ENCODE measurements at regions not wholly inside any gene's neighbourhood (a gene's known extent, or its start where the extent isn't known, plus 50 kb on each side); places are given as distances from the start of the nearest gene placed in this dataset.

- H3F3A ChIP-seq (replicated peaks; ENCODE audit: insufficient read depth) = no peaks in the 10 kb centered on the region
- H3K27me3 ChIP-seq (ENCODE audit: insufficient read depth) = no peaks in the 10 kb centered on the region
- no peak overlapping the region for H3K4me3 ChIP-seq (ENCODE audit: low read depth in 2 of 2, low read length in 1 of 2)
- WGBS (ENCODE audit: low lambda C conversion rate) = 74% methylated on average over 5 of the region's 5 CpGs
- POLR2A ChIA-PET = no interaction called here
- peaks cover 0 to 3% of the 10 kb centered on the region in 2 experiments; a peak in 1 of 4 replicates for H3K4me1 ChIP-seq (ENCODE audit: control insufficient read depth in 1 of 2, insufficient read depth in 2 of 2, low read depth in 1 of 2, low read length in 1 of 2)
- TF ChIP-seq SMC3 (IDR thresholded peaks at IDR 0.05; ENCODE audit: low read depth, low read length) = no peak
- no peak for TF ChIP-seq YY1 (IDR thresholded peaks at IDR 0.05; ENCODE audit: low read depth)
- TF ChIP-seq FOXM1 (IDR thresholded peaks at IDR 0.05; ENCODE audit: low read depth) = no peak
- no peak for TF ChIP-seq FOSL2 (IDR thresholded peaks at IDR 0.05; ENCODE audit: borderline replicate concordance, low read depth)
- H3K4me2 ChIP-seq = no peak overlapping the region
- no peaks in the 10 kb centered on the region for H3K36me3 ChIP-seq (replicated peaks in 1 of 2; ENCODE audit: control insufficient read depth in 1 of 2, insufficient read depth in 2 of 2, low read length in 1 of 2)
- H3K9me3 ChIP-seq = no peaks in the 10 kb centered on the region
- no peak overlapping the region for H3K9ac ChIP-seq
- H4K20me1 ChIP-seq (ENCODE audit: insufficient read depth) = no peaks in the 10 kb centered on the region
- no peaks in the 10 kb centered on the region for H3K9me2 ChIP-seq
- no peaks in the 10 kb centered on the region for H3K79me2 ChIP-seq (ENCODE audit: insufficient read depth)
- CTCF ChIA-PET = interaction anchor here (1.3 kb wide), 1 partner anchor 8 kb away, joined by 4 read pairs; no protein-coding TSS in a partner anchor
- DNase-seq = no peak
- H2AFZ ChIP-seq (ENCODE audit: low read depth) = no peak overlapping the region
- no peak overlapping the region for H3K27ac ChIP-seq (ENCODE audit: low read depth in 2 of 2, low read length in 1 of 2)
Observed at GRCh38 chr2:64823794-64824193, 165.4 kb upstream of the SLC1A4 start.

GRCh38 chr2:64825831-64826491 lies 163.2 kb upstream of the SLC1A4 start:
- Histone ChIP-seq H3K4me1 (ENCODE audit: control insufficient read depth in 1 of 2, insufficient read depth in 2 of 2, low read depth in 1 of 2, low read length in 1 of 2) (peaks cover 1 to 2% of the 10 kb centered on the region in 2 experiments; a peak in 2 of 4 replicates), H3F3A (replicated peaks; ENCODE audit: insufficient read depth) (no peaks in the 10 kb centered on the region), H3K9me2 (no peaks in the 10 kb centered on the region), H3K4me2 (no peak overlapping the region), H2AFZ (ENCODE audit: low read depth) (no peak overlapping the region), H3K27ac (ENCODE audit: low read depth in 2 of 2, low read length in 1 of 2) (no peak overlapping the region), H3K79me2 (ENCODE audit: insufficient read depth) (no peaks in the 10 kb centered on the region), H3K27me3 (ENCODE audit: insufficient read depth) (no peaks in the 10 kb centered on the region), H3K9ac (no peak overlapping the region), H3K4me3 (ENCODE audit: low read depth in 2 of 2, low read length in 1 of 2) (no peak overlapping the region), H3K9me3 (no peaks in the 10 kb centered on the region), H4K20me1 (ENCODE audit: insufficient read depth) (no peaks in the 10 kb centered on the region), H3K36me3 (replicated peaks in 1 of 2; ENCODE audit: control insufficient read depth in 1 of 2, insufficient read depth in 2 of 2, low read length in 1 of 2) (no peaks in the 10 kb centered on the region)
- DNase-seq = no peak
- TF ChIP-seq NRF1 (IDR thresholded peaks at IDR 0.05; ENCODE audit: low read depth, low read length) (no peak), MEF2A (IDR thresholded peaks at IDR 0.05; ENCODE audit: borderline replicate concordance, low read depth) (no peak), ELF1 (IDR thresholded peaks at IDR 0.05) (no peak), YY1 (IDR thresholded peaks at IDR 0.05; ENCODE audit: low read depth) (no peak), TAF1 (IDR thresholded peaks at IDR 0.05; ENCODE audit: borderline replicate concordance, low read depth, low read length) (no peak), SIN3A (IDR thresholded peaks at IDR 0.05; ENCODE audit: borderline replicate concordance, low read depth, low read length) (no peak), ZBTB33 (IDR thresholded peaks at IDR 0.05; ENCODE audit: borderline replicate concordance, low read depth) (no peak), RCOR1 (IDR thresholded peaks at IDR 0.05; ENCODE audit: low read length) (no peak), USF1 (IDR thresholded peaks at IDR 0.05; ENCODE audit: borderline replicate concordance, low read depth) (no peak), RXRA (IDR thresholded peaks at IDR 0.05; ENCODE audit: borderline replicate concordance, low read depth) (no peak), GATA2 (CRISPR knock-in tag; IDR thresholded peaks at IDR 0.05) (no peak), REST (IDR thresholded peaks at IDR 0.05; ENCODE audit: low read depth, low read length) (no peak), CHD2 (IDR thresholded peaks at IDR 0.05; ENCODE audit: low read length, partially characterized antibody) (no peak), RFX5 (IDR thresholded peaks at IDR 0.05; ENCODE audit: low read length) (no peak)
- WGBS (ENCODE audit: low lambda C conversion rate) = 84% methylated on average over 4 of the region's 4 CpGs
- CTCF ChIA-PET = no interaction called here
- POLR2A ChIA-PET = no interaction called here
